ENCODE measurements at regions not wholly inside any gene's neighbourhood (a gene's known extent, or its start where the extent isn't known, plus 50 kb on each side); places are given as distances from the start of the nearest gene placed in this dataset.

- DNase-seq (ENCODE audit: low read depth) = no peak
Observed at GRCh38 chrX:25219480-25219879, 203.7 kb upstream of the ARX start.

DNA sequence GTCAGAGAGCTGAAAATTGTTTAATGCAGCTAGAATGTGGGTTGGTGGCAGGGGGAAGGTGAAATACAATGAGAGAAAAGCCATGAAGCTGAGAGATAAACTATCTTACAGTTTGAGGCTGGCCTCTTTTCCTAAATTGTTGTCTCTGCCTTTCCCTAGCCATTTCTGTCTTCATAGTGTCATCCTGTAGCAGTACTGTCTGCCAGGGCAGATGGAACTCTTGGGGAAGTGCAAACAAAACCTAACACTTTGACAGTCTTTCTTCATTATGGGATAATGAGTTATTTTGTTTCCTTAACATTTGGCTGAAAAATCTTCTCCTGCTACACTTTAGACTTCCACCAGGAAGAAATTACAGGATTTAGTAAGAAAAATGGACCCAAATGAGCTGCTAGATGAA is 197.8 kb upstream of the ARX start:
- no peak for DNase-seq (ENCODE audit: low read depth)

GRCh38 chrX:25207803-25208475 is 192.2 kb upstream of the ARX start:
- DNase-seq (ENCODE audit: low read depth) = peak; percentile 0

DNA sequence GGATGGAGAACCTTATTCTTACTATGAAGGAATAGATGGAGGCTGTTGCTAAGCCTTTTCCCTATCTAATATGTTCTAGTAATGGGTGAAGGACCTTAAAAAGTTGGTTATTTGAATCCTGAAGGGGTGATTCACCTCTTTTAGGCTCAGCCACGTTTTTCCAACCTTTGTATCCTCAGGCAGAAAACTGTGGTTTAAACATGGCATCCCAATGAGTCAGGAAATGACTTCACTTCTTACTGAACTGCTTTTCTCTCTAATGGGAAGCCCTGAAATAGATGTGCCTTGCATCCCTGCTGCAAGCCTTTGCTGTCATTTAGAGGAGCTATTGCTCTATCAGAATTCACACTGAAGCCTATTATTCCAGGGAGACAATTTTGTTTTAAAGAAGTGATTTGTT is 191.0 kb upstream of the ARX start:
- peak; percentile 67 for DNase-seq (ENCODE audit: low read depth)

DNA sequence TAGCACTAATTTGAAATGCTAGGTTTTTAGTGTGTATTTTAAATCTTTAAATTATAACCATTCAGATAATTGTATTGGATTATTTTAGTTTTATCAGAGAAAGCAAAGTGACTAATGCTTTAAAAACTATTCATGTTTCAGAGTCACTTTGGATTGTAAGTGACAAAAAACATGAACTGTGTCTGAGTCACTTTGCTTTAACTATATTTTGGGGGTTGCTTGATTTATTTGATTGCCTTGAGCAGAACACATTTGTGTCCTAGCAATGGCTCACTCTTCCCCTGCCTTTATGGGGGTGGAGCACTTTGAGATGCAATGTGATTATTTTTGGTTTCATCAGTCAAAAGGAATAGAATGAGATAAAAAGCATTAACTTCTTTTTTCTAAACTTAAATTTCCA is 188.4 kb upstream of the ARX start:
- DNase-seq (ENCODE audit: low read depth) = no peak

DNA sequence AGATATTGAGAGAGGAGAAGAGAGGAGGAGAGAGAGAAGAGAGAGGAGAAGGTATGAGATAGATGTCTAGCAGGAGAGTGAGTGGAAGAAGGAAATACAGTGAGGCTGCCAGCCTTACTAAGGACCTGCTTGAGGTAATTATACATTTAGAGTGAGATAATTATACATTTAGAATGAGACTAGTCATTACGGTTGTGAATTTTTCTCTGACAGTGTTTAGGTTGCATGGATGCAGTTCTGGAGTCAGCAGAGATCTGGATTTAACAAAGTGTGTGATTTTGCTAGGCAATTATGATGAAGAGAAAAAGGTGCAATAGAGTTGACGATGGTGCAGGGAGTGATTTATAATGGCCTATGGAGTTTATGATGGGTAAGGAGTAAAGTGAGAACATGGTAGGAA is 187.1 kb upstream of the ARX start:
- no peak for DNase-seq (ENCODE audit: low read depth)

DNA sequence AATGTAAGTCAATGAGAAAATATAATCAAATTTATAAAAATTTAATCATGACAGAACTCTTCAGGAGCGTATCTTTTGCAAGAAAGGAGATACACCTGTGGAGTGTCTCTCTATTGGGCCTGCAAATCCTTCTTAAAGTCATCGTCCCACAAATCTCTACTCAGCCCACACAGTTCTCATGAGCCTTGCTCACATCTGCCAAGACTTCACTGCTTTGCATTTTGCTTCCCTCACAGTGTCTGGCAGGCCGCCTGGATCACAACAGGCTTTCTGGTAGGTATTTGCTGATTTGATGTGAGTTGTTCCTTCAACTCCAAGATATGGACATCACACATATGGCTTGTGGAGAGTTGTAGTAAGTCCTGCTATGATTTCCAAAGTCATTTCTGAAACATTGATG is 183.1 kb upstream of the ARX start:
- DNase-seq (ENCODE audit: low read depth) = no peak

DNA sequence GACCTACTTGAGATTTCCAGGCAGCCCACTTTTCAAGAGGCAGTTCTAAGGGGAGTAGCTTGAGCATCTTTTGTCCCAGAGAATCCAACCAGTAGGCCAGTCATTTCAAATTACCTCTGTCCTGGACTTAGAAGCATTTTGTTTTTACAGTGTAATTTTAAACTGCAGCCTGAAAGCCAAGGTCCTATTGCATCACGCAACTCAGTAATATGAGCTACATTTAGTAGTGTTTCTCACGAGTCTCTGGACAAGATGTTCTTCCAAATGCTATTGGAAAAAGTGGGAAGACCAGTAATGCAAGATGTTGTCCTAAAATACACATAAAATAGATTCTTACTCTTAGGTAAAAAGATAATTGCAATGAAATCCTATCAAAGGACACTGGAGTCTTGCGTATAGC is 182.5 kb upstream of the ARX start:
- no peak for DNase-seq (ENCODE audit: low read depth)

- no peak for DNase-seq (ENCODE audit: low read depth)
Observed at GRCh38 chrX:25196221-25196620, 180.5 kb upstream of the ARX start.

GRCh38 chrX:25191403-25191802 is 175.6 kb upstream of the ARX start:
- no peak for DNase-seq (ENCODE audit: low read depth)

- DNase-seq (ENCODE audit: low read depth) = no peak
Observed at GRCh38 chrX:25181775-25182174, 166.0 kb upstream of the ARX start.

DNA sequence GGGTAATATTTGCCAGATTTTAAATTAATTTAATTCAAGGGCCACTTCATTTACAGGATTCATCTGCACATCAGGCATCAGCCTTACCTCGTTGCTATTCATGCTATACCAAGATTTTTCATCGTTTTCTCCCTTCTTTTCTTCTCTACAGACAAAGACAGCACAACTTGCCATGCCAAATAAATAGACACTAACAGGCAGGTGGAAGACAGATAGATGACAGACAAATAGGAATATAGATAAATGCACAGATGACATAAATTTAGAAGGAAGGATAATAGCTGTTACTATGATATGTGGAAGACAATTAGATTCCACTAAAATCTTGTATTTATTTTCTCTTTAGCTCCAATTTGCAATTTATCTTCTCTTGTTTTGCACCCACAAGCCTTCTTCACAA is 164.5 kb upstream of the ARX start:
- DNase-seq (ENCODE audit: low read depth) = no peak

- no peak for DNase-seq (ENCODE audit: low read depth)
Observed at GRCh38 chrX:25178555-25178954, 162.8 kb upstream of the ARX start.

GRCh38 chrX:25175743-25176142 is 160.0 kb upstream of the ARX start:
- no peak for DNase-seq (ENCODE audit: low read depth)

- no peak for DNase-seq (ENCODE audit: low read depth)
Observed at GRCh38 chrX:25175171-25175570, 159.4 kb upstream of the ARX start.

DNA sequence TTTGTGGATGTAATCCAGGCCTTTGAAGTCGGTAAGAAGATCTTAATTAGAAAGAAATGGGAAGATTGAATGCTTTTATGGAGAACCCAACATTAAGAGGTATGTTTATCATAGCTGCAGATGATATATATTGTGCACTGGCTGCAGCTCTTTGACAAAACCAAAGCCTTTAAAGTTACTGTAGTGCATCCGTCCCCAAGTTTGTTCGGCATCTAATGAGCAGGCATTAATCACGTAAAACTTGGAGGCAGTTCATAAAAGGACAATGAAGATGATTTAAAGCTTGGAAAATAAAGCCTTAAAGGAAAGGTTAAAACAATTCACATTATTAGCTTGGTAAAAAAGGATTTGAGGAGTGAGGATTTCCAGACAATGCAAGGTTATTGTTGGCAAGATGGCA is 150.8 kb upstream of the ARX start:
- no peak for DNase-seq (ENCODE audit: low read depth)

DNA sequence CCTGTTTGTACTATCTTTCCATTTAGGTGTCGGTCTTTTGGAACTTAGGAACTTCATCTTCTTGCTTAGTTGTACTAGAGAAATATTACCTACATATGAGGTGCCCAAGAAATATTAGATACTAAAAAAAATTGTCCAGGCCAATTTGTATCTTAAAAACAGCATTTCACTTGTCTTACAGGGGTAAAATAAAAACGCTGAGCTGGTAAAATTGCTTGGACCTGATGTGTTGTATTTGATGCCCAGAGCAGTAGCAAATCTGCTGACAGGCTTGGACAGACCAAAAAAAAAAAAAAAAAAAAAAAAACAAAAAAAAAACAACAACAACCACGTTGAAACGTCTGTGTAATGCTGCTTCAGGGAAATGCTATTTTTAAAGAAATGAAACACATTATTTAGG is 150.4 kb upstream of the ARX start:
- no peak for DNase-seq (ENCODE audit: low read depth)

GRCh38 chrX:25158635-25159034 is 142.9 kb upstream of the ARX start:
- DNase-seq (ENCODE audit: low read depth) = peak; percentile 3

DNA sequence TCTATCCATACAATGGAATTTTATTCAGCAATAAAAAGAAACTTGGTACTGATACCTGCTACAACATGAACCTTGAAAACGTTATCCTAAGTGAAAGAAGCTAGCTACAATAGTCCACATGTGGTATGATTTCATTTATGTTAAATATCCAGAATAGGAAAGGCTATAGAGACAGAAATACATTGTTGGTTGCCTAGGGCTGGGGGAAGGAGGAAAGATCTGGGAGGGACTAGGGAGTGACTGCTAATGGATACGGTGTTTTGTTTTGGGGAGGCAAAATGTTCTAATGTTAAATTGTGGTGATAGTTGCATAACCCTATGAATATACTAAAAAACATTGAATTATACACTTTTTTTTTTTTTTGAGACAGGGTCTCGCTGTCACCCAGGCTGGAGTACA is 141.1 kb upstream of the ARX start:
- no peak for DNase-seq (ENCODE audit: low read depth)

GRCh38 chrX:25156323-25156722 is 140.6 kb upstream of the ARX start:
- DNase-seq (ENCODE audit: low read depth) = peak; percentile 14

GRCh38 chrX:25154168-25154567 is 138.4 kb upstream of the ARX start:
- DNase-seq (ENCODE audit: low read depth) = no peak

- no peak for DNase-seq (ENCODE audit: low read depth)
Observed at GRCh38 chrX:25151749-25152148, 136.0 kb upstream of the ARX start.

DNA sequence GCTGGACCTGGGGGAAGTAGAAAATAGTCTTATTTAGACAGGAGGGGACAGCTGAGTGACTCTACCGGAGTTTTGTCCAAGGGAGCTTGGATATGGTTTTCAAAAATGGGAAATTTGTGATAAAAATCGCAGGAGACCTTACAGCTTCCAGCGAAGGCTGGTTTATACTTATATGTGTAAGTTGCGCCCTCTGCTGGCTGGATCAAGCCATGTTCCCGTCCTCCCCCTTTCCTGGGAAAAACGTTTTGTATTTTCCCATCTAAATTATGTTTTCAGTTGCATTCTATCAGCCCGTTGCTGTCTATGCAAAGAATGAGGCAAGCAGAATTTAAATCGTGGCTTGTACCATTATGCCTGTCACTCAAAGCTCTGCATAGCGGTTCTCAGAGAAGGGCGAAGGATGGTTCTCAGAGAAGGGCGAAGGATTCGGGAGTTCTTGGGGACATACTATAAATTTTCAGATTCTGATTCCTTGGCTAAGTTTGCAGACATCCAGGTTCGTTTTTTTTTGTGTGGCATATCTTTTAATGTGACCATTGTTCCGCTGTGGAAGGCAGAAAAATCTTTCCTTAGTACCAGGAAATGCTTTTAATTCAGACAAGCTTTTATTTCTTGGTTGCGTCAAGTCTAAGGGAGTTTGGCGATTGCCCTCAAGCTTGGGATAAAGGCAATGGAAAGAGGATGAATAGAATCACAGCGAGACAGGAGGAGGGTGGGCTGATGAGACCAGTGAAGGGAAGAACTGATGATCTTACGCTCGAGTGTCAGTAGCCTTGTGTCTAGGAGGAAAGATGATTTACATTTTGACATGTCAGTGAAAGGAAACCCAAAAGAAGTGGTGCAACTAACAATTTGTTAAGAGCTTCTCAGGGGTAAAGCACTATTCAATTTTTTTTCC is 128.5 kb upstream of the ARX start:
- peak; percentile 28 for DNase-seq (ENCODE audit: low read depth)

Measured in RPMI7951 (cell line).